Thoracic aorta (tissue), 2 donors: ENCODE measurements at regions not wholly inside any gene's neighbourhood (a gene's known extent, or its start where the extent isn't known, plus 50 kb on each side); places are given as distances from the start of the nearest gene placed in this dataset.

Source experiments
- ATAC-seq: fragments of 150-250 bp; one replicate; pipeline ENCODE4 v1.8.0; 2017; ENCODE audit warnings: low read depth; ENCODE audit not compliant: insufficient number of reproducible peaks, low FRiP score
- DNase-seq: peaks from one replicate; pipeline ENCODE4 v3.0.0-alpha.2; 2020; ENCODE audit warnings: low spot score
- H3K27ac ChIP-seq, 2 donors: fragments of 200-600 bp; sonication (generic); 1 replicate in 1 of 2; 2 replicates in 1 of 2; pipeline ENCODE4 v1.5.1; 2016; ENCODE audit warnings: mild to moderate bottlenecking in 2 of 2, moderate library complexity in 2 of 2
- H3K27me3 ChIP-seq: fragments of 200-600 bp; sonication (generic); replicated peaks from 2 replicates; pipeline ENCODE4 v1.6.0; 2016; ENCODE audit warnings: mild to moderate bottlenecking; ENCODE audit not compliant: insufficient read depth
- H3K36me3 ChIP-seq: fragments of 200-600 bp; sonication (generic); one replicate; pipeline ENCODE4 v1.5.1; 2016
- H3K4me1 ChIP-seq, 2 donors: fragments of 200-600 bp; sonication (generic); 1 replicate in 1 of 2; 2 replicates in 1 of 2; pipeline versions ENCODE4 v1.5.1 to v1.6.0; 2016; ENCODE audit warnings: low read depth in 2 of 2, mild to moderate bottlenecking in 1 of 2; ENCODE audit not compliant: control insufficient read depth in 1 of 2
- H3K4me3 ChIP-seq: fragments of 200-600 bp; sonication (generic); 2 replicates; pipeline ENCODE4 v1.5.1; 2016; ENCODE audit warnings: mild to moderate bottlenecking
- H3K9me3 ChIP-seq: fragments of 200-600 bp; sonication (generic); 2 replicates; pipeline ENCODE4 v1.5.1; 2016
- TF ChIP-seq, protein P1 (sequence below): fragments of 200-600 bp; sonication (generic); IDR thresholded peaks from one replicate; pipeline ENCODE4 v1.5.1; 2019; ENCODE audit warnings: antibody characterized with exemption

DNA sequence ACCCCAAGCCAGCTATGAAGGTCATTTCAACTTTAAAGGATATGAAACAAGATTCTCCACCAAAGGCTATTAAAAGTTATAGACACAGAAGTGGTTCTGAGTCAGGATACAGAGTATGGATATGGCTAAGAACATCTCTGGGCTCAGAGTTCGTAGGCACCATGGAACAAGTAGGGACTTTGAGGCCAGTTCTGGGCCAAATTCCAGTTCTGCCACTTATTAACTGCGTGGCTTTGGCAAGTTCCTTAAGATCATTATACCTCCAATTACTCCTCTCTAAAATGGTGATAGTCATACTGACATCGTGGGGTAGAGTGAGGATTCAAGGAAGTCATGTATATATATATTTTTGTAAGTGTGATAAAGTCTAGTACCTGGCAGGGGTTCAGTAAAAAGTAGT, 105.8 kb upstream of the NFE2L3 start:
- peaks cover 3% of the 10 kb centered on the region for H3K27me3 ChIP-seq
- H3K9me3 ChIP-seq: no peaks in the 10 kb centered on the region
- ATAC-seq: no peak
- H3K4me1 ChIP-seq: no peaks in the 10 kb centered on the region
- H3K27ac ChIP-seq: no peak overlapping the region
- no peak for DNase-seq
- TF ChIP-seq, protein P1, sequence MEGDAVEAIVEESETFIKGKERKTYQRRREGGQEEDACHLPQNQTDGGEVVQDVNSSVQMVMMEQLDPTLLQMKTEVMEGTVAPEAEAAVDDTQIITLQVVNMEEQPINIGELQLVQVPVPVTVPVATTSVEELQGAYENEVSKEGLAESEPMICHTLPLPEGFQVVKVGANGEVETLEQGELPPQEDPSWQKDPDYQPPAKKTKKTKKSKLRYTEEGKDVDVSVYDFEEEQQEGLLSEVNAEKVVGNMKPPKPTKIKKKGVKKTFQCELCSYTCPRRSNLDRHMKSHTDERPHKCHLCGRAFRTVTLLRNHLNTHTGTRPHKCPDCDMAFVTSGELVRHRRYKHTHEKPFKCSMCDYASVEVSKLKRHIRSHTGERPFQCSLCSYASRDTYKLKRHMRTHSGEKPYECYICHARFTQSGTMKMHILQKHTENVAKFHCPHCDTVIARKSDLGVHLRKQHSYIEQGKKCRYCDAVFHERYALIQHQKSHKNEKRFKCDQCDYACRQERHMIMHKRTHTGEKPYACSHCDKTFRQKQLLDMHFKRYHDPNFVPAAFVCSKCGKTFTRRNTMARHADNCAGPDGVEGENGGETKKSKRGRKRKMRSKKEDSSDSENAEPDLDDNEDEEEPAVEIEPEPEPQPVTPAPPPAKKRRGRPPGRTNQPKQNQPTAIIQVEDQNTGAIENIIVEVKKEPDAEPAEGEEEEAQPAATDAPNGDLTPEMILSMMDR: no peak
- H3K4me3 ChIP-seq: no peak overlapping the region
- no peaks in the 10 kb centered on the region for H3K36me3 ChIP-seq

DNA sequence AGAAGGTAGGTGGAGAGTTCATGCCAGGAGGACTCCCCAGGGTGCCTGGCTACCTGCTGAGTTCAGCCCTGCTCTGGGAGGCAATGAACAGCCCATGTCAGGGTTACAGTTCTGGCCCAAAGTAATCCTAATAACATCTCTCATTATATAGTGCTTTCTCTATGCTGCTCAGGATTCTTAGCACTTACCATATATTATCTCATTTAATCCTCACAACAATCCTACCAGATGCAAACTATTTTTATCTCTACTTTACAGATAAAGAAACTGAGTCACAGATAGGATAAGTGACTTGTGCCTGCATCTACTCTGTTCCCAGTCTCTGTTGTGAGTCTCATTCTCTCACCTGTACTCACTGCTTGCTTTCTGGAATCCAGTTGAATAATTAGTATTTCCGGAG, 105.1 kb upstream of the NFE2L3 start:
- no peak overlapping the region for H3K4me3 ChIP-seq
- H3K36me3 ChIP-seq: no peaks in the 10 kb centered on the region
- no peak overlapping the region for H3K27ac ChIP-seq
- TF ChIP-seq, protein P1: no peak
- peaks cover 2% of the 10 kb centered on the region for H3K9me3 ChIP-seq
- ATAC-seq: no peak
- H3K27me3 ChIP-seq: peaks cover 3% of the 10 kb centered on the region
- DNase-seq: no peak
- H3K4me1 ChIP-seq: no peaks in the 10 kb centered on the region

DNA sequence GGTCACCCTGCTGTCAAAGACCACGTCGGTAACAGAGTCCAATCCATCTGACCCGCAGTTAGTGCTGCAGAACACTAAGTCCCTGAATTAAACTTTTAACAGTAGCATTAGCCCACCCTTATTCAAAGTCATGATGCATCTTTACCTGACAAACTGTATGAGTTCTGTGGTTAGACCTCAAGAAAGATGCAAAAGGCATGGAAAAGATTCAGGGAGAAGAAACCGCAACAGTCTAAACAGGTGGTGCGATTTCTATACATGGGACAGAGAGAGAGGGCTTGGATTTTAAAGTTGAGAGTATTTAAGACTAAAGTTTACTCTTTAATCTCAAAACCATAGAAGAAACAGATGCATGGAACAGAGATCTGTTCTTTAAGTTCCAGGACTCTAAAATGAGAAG, 103.3 kb upstream of the NFE2L3 start:
- no peak for ATAC-seq
- H3K36me3 ChIP-seq: no peaks in the 10 kb centered on the region
- no peak overlapping the region for H3K27ac ChIP-seq
- H3K4me1 ChIP-seq: no peaks in the 10 kb centered on the region
- H3K27me3 ChIP-seq: peaks cover 3% of the 10 kb centered on the region
- H3K4me3 ChIP-seq: no peak overlapping the region
- H3K9me3 ChIP-seq: peaks cover 3% of the 10 kb centered on the region
- TF ChIP-seq, protein P1: no peak
- no peak for DNase-seq

DNA sequence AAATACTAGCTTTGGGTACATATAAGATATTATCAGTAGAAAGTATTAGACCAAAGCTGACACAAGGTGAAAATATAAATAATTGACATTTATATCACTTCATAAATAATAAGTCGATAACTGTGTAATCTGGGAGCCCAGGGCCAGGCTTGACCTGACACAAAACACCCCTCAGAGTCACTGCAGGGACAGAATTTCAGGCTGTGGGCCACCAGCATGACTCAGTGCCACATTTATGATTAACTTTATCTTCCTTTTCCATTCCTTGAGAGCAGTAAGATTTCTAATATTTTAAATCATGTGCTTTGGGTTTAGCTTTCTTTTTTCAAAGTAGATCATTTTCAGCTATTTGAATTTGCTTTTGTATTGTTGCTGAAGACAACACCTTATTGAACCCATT, 102.9 kb upstream of the NFE2L3 start:
- Histone ChIP-seq H3K36me3 (no peaks in the 10 kb centered on the region), H3K27me3 (peaks cover 3% of the 10 kb centered on the region), H3K4me3 (no peak overlapping the region), H3K4me1 (no peaks in the 10 kb centered on the region), H3K27ac (no peak overlapping the region), H3K9me3 (peaks cover 3% of the 10 kb centered on the region)
- TF ChIP-seq, protein P1: no peak
- DNase-seq: no peak
- ATAC-seq: no peak

DNA sequence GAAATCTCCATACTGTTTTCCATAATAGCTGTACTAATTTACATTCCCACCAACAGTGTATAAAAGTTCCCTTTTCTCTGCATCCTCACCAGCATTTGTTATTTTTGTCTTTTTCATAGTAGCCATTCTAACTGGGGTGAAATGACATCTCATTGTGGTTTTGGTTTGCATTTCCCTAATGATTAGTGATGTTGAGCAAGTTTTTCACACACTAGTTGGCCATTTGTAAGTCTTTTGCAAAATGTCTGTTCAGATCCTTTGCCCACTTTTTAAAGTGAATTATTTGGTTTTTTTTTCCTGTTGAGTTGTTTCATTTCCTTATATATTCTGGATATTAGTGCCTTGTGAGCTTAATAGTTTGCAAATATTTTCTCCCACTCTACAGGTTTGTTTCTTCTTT, 101.0 kb upstream of the NFE2L3 start:
- H3K36me3 ChIP-seq: no peaks in the 10 kb centered on the region
- TF ChIP-seq, protein P1: no peak
- no peak for ATAC-seq
- H3K27ac ChIP-seq: no peak overlapping the region
- no peak overlapping the region for H3K4me3 ChIP-seq
- no peaks in the 10 kb centered on the region for H3K4me1 ChIP-seq
- no peak for DNase-seq
- peaks cover 3% of the 10 kb centered on the region for H3K9me3 ChIP-seq
- H3K27me3 ChIP-seq: peaks cover 3% of the 10 kb centered on the region
